Liver (tissue), 2 donors: ENCODE measurements at regions not wholly inside any gene's neighbourhood (a gene's known extent, or its start where the extent isn't known, plus 50 kb on each side); places are given as distances from the start of the nearest gene placed in this dataset.

ENCODE experiments used
- HNF4A ChIP-seq, 2 donors: conservative IDR thresholded peaks; 2 replicates each; pipeline ENCODE4 v1.6.1; 2016; ENCODE audit warnings: antibody characterized with exemption in 2 of 2, mild to moderate bottlenecking in 2 of 2
- MAX ChIP-seq: IDR thresholded peaks from 2 replicates; pipeline ENCODE4 v1.6.1; 2016; ENCODE audit warnings: antibody characterized with exemption
- NR2F2 ChIP-seq: IDR thresholded peaks from 2 replicates; pipeline ENCODE4 v1.6.1; 2016; ENCODE audit warnings: antibody characterized with exemption
- donor health status: healthy.

GRCh38 chr1:103160281-103160680 lies 52.0 kb upstream of the COL11A1 start (continued):
- TF ChIP-seq MAX (no peak), NR2F2 (no peak), HNF4A (conservative IDR thresholded peaks at IDR 0.05) (no peak)
